HepG2 (cell line): ENCODE measurements at regions not wholly inside any gene's neighbourhood (a gene's known extent, or its start where the extent isn't known, plus 50 kb on each side); places are given as distances from the start of the nearest gene placed in this dataset.
A peak's percentile ranks its signal among the peaks of the same experiment; 100 is the strongest.

Source experiments
- HNF1A ChIP-seq, 2 experiments: sonication (generic) in 1 of 2; formaldehyde crosslinking in 1 of 2; IDR thresholded peaks; 2 replicates each; pipeline versions ENCODE4 v1.4.0 to v1.6.1; 2016 to 2020; ENCODE audit warnings: borderline replicate concordance in 1 of 2, low read depth in 1 of 2, mild to moderate bottlenecking in 1 of 2, missing genetic modification reagents in 1 of 2
- NR1H2 ChIP-seq: sonication (generic); formaldehyde crosslinking; IDR thresholded peaks from 2 replicates; pipeline ENCODE4 v1.8.1; 2022; ENCODE audit warnings: low read depth, missing genetic modification reagents, borderline replicate concordance
- PAXIP1 ChIP-seq: sonication (generic); formaldehyde crosslinking; conservative IDR thresholded peaks from 2 replicates; pipeline ENCODE4 v1.4.0; 2020; ENCODE audit warnings: mild to moderate bottlenecking, missing genetic modification reagents, moderate library complexity

- TF ChIP-seq PAXIP1 (CRISPR knock-in tag) (peak; percentile 58), HNF1A (IDR thresholded peaks at IDR 0.05; ENCODE audit: low read depth) (no peak), HNF1A (CRISPR knock-in tag; IDR thresholded peaks at IDR 0.05; ENCODE audit: borderline replicate concordance) (peak; percentile 20; the same call in 1 of the 2 replicates), NR1H2 (CRISPR knock-in tag) (no peak)
Measured at GRCh38 chr7:101693498-101694091, 64.5 kb upstream of the MYL10 start (continued).
